Progenitor cell of endocrine pancreas (in vitro differentiated cells): ENCODE measurements at regions not wholly inside any gene's neighbourhood (a gene's known extent, or its start where the extent isn't known, plus 50 kb on each side); places are given as distances from the start of the nearest gene placed in this dataset.

Experiments used
- DNase-seq: peaks from one replicate; pipeline ENCODE4 v3.0.0; 2021; ENCODE audit warnings: low spot score; ENCODE audit not compliant: unreplicated experiment
- H3K27ac Mint-ChIP-seq: 2 replicates; pipeline ENCODE4 v1.8.0; 2021; ENCODE audit warnings: mild to moderate bottlenecking, moderate library complexity, mixed read lengths
- H3K27me3 Mint-ChIP-seq: 2 replicates; pipeline ENCODE4 v1.8.0; 2021; ENCODE audit warnings: mixed read lengths
- H3K36me3 Mint-ChIP-seq: 2 replicates; pipeline ENCODE4 v1.8.0; 2022; ENCODE audit warnings: mixed read lengths; ENCODE audit not compliant: insufficient read depth
- H3K4me1 Mint-ChIP-seq: 2 replicates; pipeline ENCODE4 v1.8.0; 2021; ENCODE audit warnings: low read depth, mixed read lengths
- H3K4me3 Mint-ChIP-seq: 2 replicates; pipeline ENCODE4 v1.8.0; 2021; ENCODE audit warnings: low read depth, mild to moderate bottlenecking, moderate library complexity, mixed read lengths
- H3K9me3 Mint-ChIP-seq: 2 replicates; pipeline ENCODE4 v1.8.0; 2021; ENCODE audit warnings: low read depth, mixed read lengths
- CTCF ChIP-seq: fragments of 200-600 bp; sonication (generic); IDR thresholded peaks from one replicate; pipeline ENCODE4 v1.5.0; 2021; ENCODE audit warnings: antibody characterized with exemption, mild to moderate bottlenecking; ENCODE audit not compliant: unreplicated experiment

- Mint-ChIP-seq H3K4me1 (no peaks in the 10 kb centered on the region), H3K27ac (no peak overlapping the region), H3K4me3 (no peak overlapping the region), H3K9me3 (peaks cover 8% of the 10 kb centered on the region), H3K27me3 (no peaks in the 10 kb centered on the region), H3K36me3 (no peaks in the 10 kb centered on the region)
- no peak for TF ChIP-seq CTCF
- no peak for DNase-seq
Measured at GRCh38 chr3:159326998-159327397, 525.1 kb downstream of the MFSD1 start.

- DNase-seq = no peak
- Mint-ChIP-seq H3K27ac (no peak overlapping the region), H3K27me3 (peaks cover under 1% of the 10 kb centered on the region), H3K4me3 (no peak overlapping the region), H3K36me3 (no peaks in the 10 kb centered on the region), H3K9me3 (no peaks in the 10 kb centered on the region), H3K4me1 (no peaks in the 10 kb centered on the region)
- no peak for TF ChIP-seq CTCF
Measured at GRCh38 chr3:159332535-159333099, 530.8 kb downstream of the MFSD1 start.

- no peak overlapping the region for H3K27ac Mint-ChIP-seq
- no peaks in the 10 kb centered on the region for H3K4me1 Mint-ChIP-seq
- H3K4me3 Mint-ChIP-seq = no peak overlapping the region
- peaks cover 9% of the 10 kb centered on the region for H3K27me3 Mint-ChIP-seq
- no peaks in the 10 kb centered on the region for H3K36me3 Mint-ChIP-seq
- TF ChIP-seq CTCF = no peak
- peaks cover 4% of the 10 kb centered on the region for H3K9me3 Mint-ChIP-seq
- DNase-seq = no peak
Measured at GRCh38 chr3:159339131-159339530, 537.3 kb downstream of the MFSD1 start.

GRCh38 chr3:159340877-159341500 lies 539.1 kb downstream of the MFSD1 start:
- Mint-ChIP-seq H3K36me3 (no peaks in the 10 kb centered on the region), H3K4me1 (no peaks in the 10 kb centered on the region), H3K27me3 (peaks cover 9% of the 10 kb centered on the region), H3K4me3 (no peak overlapping the region), H3K9me3 (peaks cover 4% of the 10 kb centered on the region), H3K27ac (no peak overlapping the region)
- no peak for DNase-seq
- no peak for TF ChIP-seq CTCF

- no peak for DNase-seq
- Mint-ChIP-seq H3K36me3 (no peaks in the 10 kb centered on the region), H3K4me3 (no peak overlapping the region), H3K27me3 (peaks cover 22% of the 10 kb centered on the region), H3K9me3 (no peaks in the 10 kb centered on the region), H3K27ac (no peak overlapping the region), H3K4me1 (no peaks in the 10 kb centered on the region)
- TF ChIP-seq CTCF = no peak
Measured at GRCh38 chr3:159346271-159346903, 544.5 kb downstream of the MFSD1 start.
